PC-3 (cell line): ENCODE measurements at regions not wholly inside any gene's neighbourhood (a gene's known extent, or its start where the extent isn't known, plus 50 kb on each side); places are given as distances from the start of the nearest gene placed in this dataset.

Source experiments
- ATAC-seq: fragments of 200-7000 bp; cut with Tn5 transposase; 2 replicates; pipeline ENCODE4 v1.9.1; 2020; ENCODE audit warnings: mild to moderate bottlenecking, moderate library complexity
- BruUV-seq: library from RNA; stranded (reverse); fragments of 400-500 nt; replicated peaks from 2 replicates; lab custom pipeline; 2021; lab: Mats Ljungman, UMichigan
- CTCF ChIA-PET: fragments of 300-600 bp; sonication (Branson Sonifier 250); formaldehyde crosslinking; loops from one replicate; lab custom pipeline; 2022; ENCODE audit warnings: antibody characterized with exemption; lab: Charles Lee
- POLR2A ChIA-PET: fragments of 300-600 bp; sonication (Branson Sonifier 250); formaldehyde crosslinking; loops from one replicate; lab custom pipeline; 2022; ENCODE audit warnings: antibody characterized with exemption; ENCODE audit not compliant: unreplicated experiment; lab: Charles Lee
- DNase-seq: peaks from one replicate; pipeline ENCODE4 v3.0.0-alpha.2; 2015
- H2AFZ ChIP-seq: fragments of 300-600 bp; sonication (generic); 2 replicates; pipeline ENCODE4 v1.6.0; 2016; ENCODE audit warnings: antibody characterized with exemption, low read length
- H3F3A ChIP-seq: fragments of 300-600 bp; sonication (generic); one replicate; pipeline ENCODE4 v1.6.0; 2017; ENCODE audit warnings: antibody characterized with exemption, low read length, control low read depth, mild to moderate bottlenecking; ENCODE audit not compliant: unreplicated experiment
- H3K27ac ChIP-seq: fragments of 300-600 bp; sonication (generic); 2 replicates; pipeline ENCODE4 v1.5.1; 2016; ENCODE audit warnings: mild to moderate bottlenecking, low read length
- H3K27me3 ChIP-seq: fragments of 300-600 bp; sonication (generic); 2 replicates; pipeline ENCODE4 v1.6.1; 2016; ENCODE audit warnings: low read length, mixed read lengths
- H3K36me3 ChIP-seq: fragments of 300-600 bp; sonication (generic); 2 replicates; pipeline ENCODE4 v1.6.1; 2016; ENCODE audit warnings: low read depth, mixed run types, low read length, mixed read lengths
- H3K4me1 ChIP-seq: fragments of 300-600 bp; sonication (generic); 2 replicates; pipeline ENCODE4 v1.5.1; 2016; ENCODE audit warnings: low read length; ENCODE audit not compliant: insufficient read depth
- H3K4me2 ChIP-seq: fragments of 300-600 bp; sonication (generic); 2 replicates; pipeline ENCODE4 v1.6.0; 2016; ENCODE audit warnings: low read length
- H3K4me3 ChIP-seq: fragments of 300-600 bp; sonication (generic); 2 replicates; pipeline ENCODE4 v1.5.1; 2016; ENCODE audit warnings: mild to moderate bottlenecking, low read length, mixed read lengths
- H3K79me2 ChIP-seq: fragments of 300-600 bp; sonication (generic); 2 replicates; pipeline ENCODE4 v1.6.1; 2017; ENCODE audit warnings: low read length, mixed read lengths
- H3K9ac ChIP-seq: fragments of 300-600 bp; sonication (generic); 2 replicates; pipeline ENCODE4 v1.6.0; 2016; ENCODE audit warnings: mild to moderate bottlenecking, low read length
- H3K9me2 ChIP-seq: fragments of 300-600 bp; sonication (generic); replicated peaks from 2 replicates; pipeline ENCODE4 v1.6.1; 2016; ENCODE audit warnings: mixed run types, low read length, mixed read lengths
- H3K9me3 ChIP-seq: fragments of 300-600 bp; sonication (generic); 2 replicates; pipeline ENCODE4 v1.6.1; 2016; ENCODE audit warnings: low read length, mixed read lengths
- H4K20me1 ChIP-seq: fragments of 300-600 bp; sonication (generic); 2 replicates; pipeline ENCODE4 v1.6.1; 2016; ENCODE audit warnings: low read length, mixed read lengths
- EZH2 ChIP-seq: fragments of 300-600 bp; sonication (generic); IDR thresholded peaks from one replicate; pipeline ENCODE4 v1.6.1; 2017; ENCODE audit warnings: antibody characterized with exemption, mild to moderate bottlenecking, low read length; ENCODE audit not compliant: unreplicated experiment
- EZH2phosphoT487 ChIP-seq: fragments of 300-600 bp; sonication (generic); IDR thresholded peaks from 2 replicates; pipeline ENCODE4 v1.6.1; 2018; ENCODE audit warnings: mild to moderate bottlenecking, antibody characterized with exemption, low read length, borderline replicate concordance
- intact Hi-C: fragments of 100-400 bp; cut with micrococcal nuclease; formaldehyde crosslinking; loops from 2 replicates; pipeline ENCODE4 v1.9.0; 2023
- TF ChIP-seq, protein P1 (sequence below): fragments of 300-600 bp; sonication (generic); conservative IDR thresholded peaks from 2 replicates; pipeline ENCODE4 v1.5.1; 2017; ENCODE audit warnings: antibody characterized with exemption, low read depth, mild to moderate bottlenecking, low read length

DNA sequence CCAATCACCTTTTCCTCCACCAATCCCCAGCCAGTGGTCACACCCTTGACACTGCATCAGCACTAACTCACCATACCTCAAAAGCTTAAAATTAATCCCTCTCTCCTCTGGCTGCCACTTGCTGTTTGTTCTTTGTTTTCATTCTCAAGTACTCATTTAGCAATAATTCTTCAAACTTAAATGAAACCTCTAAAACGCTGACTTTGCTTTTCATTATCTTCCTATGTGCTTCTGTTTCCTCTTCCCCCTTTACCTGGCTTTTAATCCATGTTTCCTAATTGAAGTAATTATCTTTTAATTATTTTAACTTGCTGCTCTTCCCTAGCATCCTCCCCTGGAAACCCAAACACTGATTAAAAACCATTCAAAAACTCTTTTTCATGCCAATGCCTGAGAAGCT lies 348.9 kb upstream of the MEOX2 start:
- no peaks in the 10 kb centered on the region for H3K27me3 ChIP-seq
- no peak overlapping the region for H3K4me3 ChIP-seq
- POLR2A ChIA-PET: no interaction called here
- intact Hi-C loops: no loop called here
- H3K4me1 ChIP-seq: no peaks in the 10 kb centered on the region
- H3K9ac ChIP-seq: no peak overlapping the region
- H3F3A ChIP-seq: no peaks in the 10 kb centered on the region
- H2AFZ ChIP-seq: no peak overlapping the region
- DNase-seq: no peak
- no peak for TF ChIP-seq EZH2
- TF ChIP-seq, protein P1, sequence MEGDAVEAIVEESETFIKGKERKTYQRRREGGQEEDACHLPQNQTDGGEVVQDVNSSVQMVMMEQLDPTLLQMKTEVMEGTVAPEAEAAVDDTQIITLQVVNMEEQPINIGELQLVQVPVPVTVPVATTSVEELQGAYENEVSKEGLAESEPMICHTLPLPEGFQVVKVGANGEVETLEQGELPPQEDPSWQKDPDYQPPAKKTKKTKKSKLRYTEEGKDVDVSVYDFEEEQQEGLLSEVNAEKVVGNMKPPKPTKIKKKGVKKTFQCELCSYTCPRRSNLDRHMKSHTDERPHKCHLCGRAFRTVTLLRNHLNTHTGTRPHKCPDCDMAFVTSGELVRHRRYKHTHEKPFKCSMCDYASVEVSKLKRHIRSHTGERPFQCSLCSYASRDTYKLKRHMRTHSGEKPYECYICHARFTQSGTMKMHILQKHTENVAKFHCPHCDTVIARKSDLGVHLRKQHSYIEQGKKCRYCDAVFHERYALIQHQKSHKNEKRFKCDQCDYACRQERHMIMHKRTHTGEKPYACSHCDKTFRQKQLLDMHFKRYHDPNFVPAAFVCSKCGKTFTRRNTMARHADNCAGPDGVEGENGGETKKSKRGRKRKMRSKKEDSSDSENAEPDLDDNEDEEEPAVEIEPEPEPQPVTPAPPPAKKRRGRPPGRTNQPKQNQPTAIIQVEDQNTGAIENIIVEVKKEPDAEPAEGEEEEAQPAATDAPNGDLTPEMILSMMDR: no peak
- no peak for TF ChIP-seq EZH2phosphoT487
- no peak overlapping the region for H3K4me2 ChIP-seq
- no peaks in the 10 kb centered on the region for H3K36me3 ChIP-seq
- ATAC-seq: no peak
- no peaks in the 10 kb centered on the region for H3K9me3 ChIP-seq
- CTCF ChIA-PET: no interaction called here
- H3K27ac ChIP-seq: no peak overlapping the region
- no TSS peak for BruUV-seq
- no peaks in the 10 kb centered on the region for H4K20me1 ChIP-seq
- H3K9me2 ChIP-seq: no peaks in the 10 kb centered on the region
- H3K79me2 ChIP-seq: no peaks in the 10 kb centered on the region

DNA sequence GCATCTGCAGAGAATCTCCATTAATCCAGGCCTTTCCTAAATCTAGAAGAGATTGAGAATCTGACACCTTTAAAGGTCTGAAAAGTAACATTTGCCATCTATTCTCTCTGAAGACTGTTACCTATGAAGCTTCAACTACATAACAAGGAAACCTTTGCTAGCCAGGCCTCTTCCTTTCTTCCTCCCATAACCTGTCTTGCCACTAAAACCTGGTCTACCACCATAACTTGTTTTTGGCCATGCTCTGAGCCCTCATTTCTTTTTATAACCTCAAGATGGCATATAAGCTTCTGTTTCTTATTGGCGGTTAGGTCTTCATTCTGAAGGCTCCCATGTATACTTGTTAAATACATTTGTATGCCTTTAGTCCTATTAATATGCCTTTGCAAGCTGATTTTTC lies 348.4 kb upstream of the MEOX2 start:
- intact Hi-C loops: no loop called here
- Histone ChIP-seq H3K9me2 (no peaks in the 10 kb centered on the region), H3K27me3 (no peaks in the 10 kb centered on the region), H2AFZ (no peak overlapping the region), H3K4me2 (no peak overlapping the region), H3K4me3 (no peak overlapping the region), H3K4me1 (no peaks in the 10 kb centered on the region), H3K79me2 (no peaks in the 10 kb centered on the region), H3K36me3 (no peaks in the 10 kb centered on the region), H3F3A (no peaks in the 10 kb centered on the region), H3K9ac (no peak overlapping the region), H3K27ac (no peak overlapping the region), H3K9me3 (no peaks in the 10 kb centered on the region), H4K20me1 (no peaks in the 10 kb centered on the region)
- TF ChIP-seq, protein P1: no peak
- TF ChIP-seq EZH2 (no peak), EZH2phosphoT487 (no peak)
- no TSS peak for BruUV-seq
- DNase-seq (no peak), ATAC-seq (no peak)
- ChIA-PET POLR2A (no interaction called here), CTCF (no interaction called here)

DNA sequence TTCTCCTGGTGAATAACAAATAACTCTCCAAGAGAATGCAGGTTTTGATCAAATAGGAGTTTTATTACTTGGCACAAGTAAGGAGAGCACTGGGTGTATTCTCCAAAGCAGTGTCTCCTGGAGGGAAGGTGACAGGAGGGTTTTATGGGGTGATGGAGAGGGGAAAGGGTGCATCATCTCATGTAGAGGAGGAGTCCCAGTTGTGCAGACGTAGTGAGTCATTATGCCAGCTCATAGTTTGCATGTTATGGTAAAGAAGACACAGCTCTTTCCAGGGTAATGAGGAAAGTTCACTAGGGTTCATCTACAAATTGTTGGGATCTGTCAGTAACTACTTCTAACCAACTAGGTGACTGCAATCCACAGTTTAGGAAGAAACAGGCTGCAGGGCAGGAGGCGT lies 347.9 kb upstream of the MEOX2 start:
- Histone ChIP-seq H3K36me3 (no peaks in the 10 kb centered on the region), H3K27ac (no peak overlapping the region), H3K79me2 (no peaks in the 10 kb centered on the region), H3K27me3 (no peaks in the 10 kb centered on the region), H2AFZ (no peak overlapping the region), H3F3A (no peaks in the 10 kb centered on the region), H3K9ac (no peak overlapping the region), H3K9me2 (no peaks in the 10 kb centered on the region), H3K9me3 (no peaks in the 10 kb centered on the region), H3K4me3 (no peak overlapping the region), H4K20me1 (no peaks in the 10 kb centered on the region), H3K4me2 (no peak overlapping the region), H3K4me1 (no peaks in the 10 kb centered on the region)
- BruUV-seq: no TSS peak
- intact Hi-C loops: no loop called here
- CTCF ChIA-PET: interaction anchor here (0.5 kb wide), 1 partner anchor 33 kb away, joined by 5 read pairs; no protein-coding TSS in a partner anchor
- POLR2A ChIA-PET: no interaction called here
- TF ChIP-seq, protein P1: no peak
- TF ChIP-seq EZH2 (no peak), EZH2phosphoT487 (no peak)
- peak; percentile 68 for ATAC-seq
- peak; percentile 27 for DNase-seq
